ENCODE measurements at regions not wholly inside any gene's neighbourhood (a gene's known extent, or its start where the extent isn't known, plus 50 kb on each side); places are given as distances from the start of the nearest gene placed in this dataset.

DNA sequence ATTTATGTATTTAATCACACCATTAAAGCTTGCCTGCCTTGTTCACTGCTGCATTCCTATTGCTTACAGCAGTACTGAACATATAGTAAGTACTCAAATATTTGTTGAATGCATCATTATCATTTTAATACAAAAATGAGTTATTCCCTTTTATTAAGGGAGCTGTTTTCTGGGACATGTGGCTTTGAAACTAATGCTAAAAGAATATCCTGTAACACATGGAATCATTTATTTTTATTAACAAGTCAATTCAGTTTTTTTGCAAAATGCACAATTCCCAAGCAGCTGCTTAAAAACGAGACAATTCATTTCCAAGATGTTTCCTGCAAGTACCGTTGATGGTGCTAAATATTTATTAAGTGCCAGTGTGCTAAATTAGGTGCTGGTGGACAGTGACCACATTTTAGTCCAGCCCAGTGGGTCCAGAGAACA, 148.3 kb upstream of the NR3C1 start:
- Histone ChIP-seq H3K9me3 (no peaks in the 10 kb centered on the region), H3K4me3 (no peak overlapping the region), H3K36me3 (ENCODE audit: low read depth) (no peaks in the 10 kb centered on the region), H3K4me1 (ENCODE audit: low read depth) (no peaks in the 10 kb centered on the region)
- intact Hi-C loops (cut with DNase I, micrococcal nuclease): loop anchor here in 1 of 2 donors (10.0 kb wide), 1 partner anchor 373 kb away; no protein-coding TSS in a partner anchor
- TF ChIP-seq, protein P1, sequence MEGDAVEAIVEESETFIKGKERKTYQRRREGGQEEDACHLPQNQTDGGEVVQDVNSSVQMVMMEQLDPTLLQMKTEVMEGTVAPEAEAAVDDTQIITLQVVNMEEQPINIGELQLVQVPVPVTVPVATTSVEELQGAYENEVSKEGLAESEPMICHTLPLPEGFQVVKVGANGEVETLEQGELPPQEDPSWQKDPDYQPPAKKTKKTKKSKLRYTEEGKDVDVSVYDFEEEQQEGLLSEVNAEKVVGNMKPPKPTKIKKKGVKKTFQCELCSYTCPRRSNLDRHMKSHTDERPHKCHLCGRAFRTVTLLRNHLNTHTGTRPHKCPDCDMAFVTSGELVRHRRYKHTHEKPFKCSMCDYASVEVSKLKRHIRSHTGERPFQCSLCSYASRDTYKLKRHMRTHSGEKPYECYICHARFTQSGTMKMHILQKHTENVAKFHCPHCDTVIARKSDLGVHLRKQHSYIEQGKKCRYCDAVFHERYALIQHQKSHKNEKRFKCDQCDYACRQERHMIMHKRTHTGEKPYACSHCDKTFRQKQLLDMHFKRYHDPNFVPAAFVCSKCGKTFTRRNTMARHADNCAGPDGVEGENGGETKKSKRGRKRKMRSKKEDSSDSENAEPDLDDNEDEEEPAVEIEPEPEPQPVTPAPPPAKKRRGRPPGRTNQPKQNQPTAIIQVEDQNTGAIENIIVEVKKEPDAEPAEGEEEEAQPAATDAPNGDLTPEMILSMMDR (IDR thresholded peaks at IDR 0.05): no peak
- DNase-seq (no peak), ATAC-seq (no peak)

DNA sequence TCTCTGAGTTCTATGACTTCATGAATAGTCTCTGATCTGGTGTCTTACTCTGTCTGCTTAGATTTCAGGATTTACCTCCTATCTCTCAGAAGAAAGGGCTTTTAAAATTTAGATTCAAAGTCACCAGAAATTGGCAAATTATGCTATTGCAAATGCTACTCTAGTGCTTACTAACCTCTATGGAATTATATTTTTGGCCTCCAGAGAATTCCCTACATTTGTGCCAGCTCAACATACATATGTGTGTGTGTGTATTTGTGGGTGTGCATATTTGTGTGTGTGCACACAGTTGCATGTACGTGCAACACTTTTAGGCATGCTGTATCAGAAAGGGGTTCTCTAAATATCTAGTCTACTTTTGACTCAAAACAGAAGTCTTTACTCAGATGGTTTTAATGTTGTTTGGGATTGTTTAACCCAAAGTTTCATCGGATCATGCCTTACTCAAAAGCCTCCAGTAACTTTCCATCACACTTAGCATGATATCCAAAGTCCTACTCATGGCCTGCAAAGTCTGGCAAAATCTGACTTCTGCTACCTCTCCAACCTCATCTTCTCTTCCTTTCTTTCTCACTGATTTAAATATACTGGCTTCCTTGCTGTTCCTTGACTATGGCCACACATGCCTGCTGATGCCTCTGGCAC, 147.6 kb upstream of the NR3C1 start:
- H3K4me1 ChIP-seq (ENCODE audit: low read depth): no peaks in the 10 kb centered on the region
- ATAC-seq: no peak
- intact Hi-C loops (cut with DNase I, micrococcal nuclease): loop anchor here in 1 of 2 donors (10.0 kb wide), 1 partner anchor 374 kb away; no protein-coding TSS in a partner anchor

DNA sequence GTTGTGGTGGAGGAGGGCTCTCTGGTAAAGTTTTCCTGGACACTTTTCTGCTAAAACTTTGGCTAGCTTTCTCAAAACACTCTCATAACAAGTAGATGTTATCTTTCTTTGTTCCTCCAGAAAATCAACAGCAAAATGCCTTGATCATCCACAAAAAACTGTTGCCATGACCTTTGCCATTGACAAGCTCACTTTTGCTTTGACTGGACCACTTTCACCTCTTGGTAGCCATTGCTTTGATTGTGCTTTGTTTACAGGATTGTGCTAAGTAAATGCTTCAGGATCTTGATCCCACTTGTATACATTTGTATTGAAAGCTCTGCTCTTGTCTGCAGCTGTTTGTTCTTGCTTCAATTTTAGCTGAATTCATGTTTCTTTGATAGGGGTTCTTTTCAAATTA, 143.9 kb upstream of the NR3C1 start:
- intact Hi-C loops (cut with DNase I, micrococcal nuclease): no loop called here

More for the DNA sequence above, 147.6 kb upstream of the NR3C1 start:
- no peak overlapping the region for H3K4me3 ChIP-seq
- no peaks in the 10 kb centered on the region for H3K36me3 ChIP-seq (ENCODE audit: low read depth)
- TF ChIP-seq, protein P1 (IDR thresholded peaks at IDR 0.05): no peak
- H3K9me3 ChIP-seq: no peaks in the 10 kb centered on the region
- no peak for DNase-seq

DNA sequence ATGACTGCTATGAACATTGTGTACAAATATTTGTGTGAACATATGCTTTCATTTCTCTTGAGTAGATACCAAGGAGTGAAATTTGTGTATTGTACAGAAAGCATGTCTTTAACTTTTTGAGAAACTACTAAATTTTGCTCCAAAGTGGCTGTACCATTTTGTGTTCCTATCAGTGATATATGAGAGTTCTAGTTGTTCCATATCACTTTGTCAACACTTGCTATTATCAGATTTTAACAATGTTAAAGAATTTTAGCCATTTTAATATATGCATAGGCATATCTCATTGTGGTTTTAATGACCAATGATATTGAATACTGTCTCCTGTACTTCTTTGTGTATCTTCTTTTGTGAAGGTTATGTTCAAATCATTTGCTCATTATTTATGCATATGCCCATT, 142.9 kb upstream of the NR3C1 start:
- no peak for ATAC-seq
- intact Hi-C loops (cut with DNase I, micrococcal nuclease): no loop called here
- TF ChIP-seq, protein P1 (IDR thresholded peaks at IDR 0.05): no peak

More for the DNA sequence above, 143.9 kb upstream of the NR3C1 start:
- no peaks in the 10 kb centered on the region for H3K36me3 ChIP-seq (ENCODE audit: low read depth)
- H3K9me3 ChIP-seq: no peaks in the 10 kb centered on the region
- H3K4me3 ChIP-seq: no peak overlapping the region
- DNase-seq (no peak), ATAC-seq (no peak)
- no peaks in the 10 kb centered on the region for H3K4me1 ChIP-seq (ENCODE audit: low read depth)
- TF ChIP-seq, protein P1 (IDR thresholded peaks at IDR 0.05): no peak

DNA sequence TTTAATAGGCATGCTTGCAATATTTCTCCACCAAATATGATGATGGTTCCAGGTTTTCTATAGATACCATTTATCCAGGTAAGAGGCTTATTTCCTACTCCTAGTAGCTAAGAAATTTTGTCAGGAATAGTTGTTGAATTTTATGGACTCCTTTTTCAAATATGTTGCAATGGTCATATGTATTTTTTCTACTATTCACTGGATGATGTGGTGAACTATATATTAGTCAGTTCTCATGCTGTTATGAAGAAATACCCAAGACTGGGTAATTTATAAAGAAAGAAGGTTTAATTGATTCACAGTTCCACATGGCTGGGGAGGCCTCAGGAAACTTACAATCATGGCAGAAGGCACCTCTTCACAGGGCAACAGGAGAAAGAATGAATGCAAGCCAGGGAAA, 141.1 kb upstream of the NR3C1 start:
- no peak for DNase-seq
- ATAC-seq: no peak
- intact Hi-C loops (cut with DNase I, micrococcal nuclease): no loop called here

More for the DNA sequence above, 142.9 kb upstream of the NR3C1 start:
- DNase-seq: no peak
- Histone ChIP-seq H3K4me3 (no peak overlapping the region), H3K9me3 (no peaks in the 10 kb centered on the region), H3K4me1 (ENCODE audit: low read depth) (no peaks in the 10 kb centered on the region), H3K36me3 (ENCODE audit: low read depth) (no peaks in the 10 kb centered on the region)

More for the DNA sequence above, 141.1 kb upstream of the NR3C1 start:
- H3K9me3 ChIP-seq: no peaks in the 10 kb centered on the region
- no peaks in the 10 kb centered on the region for H3K4me1 ChIP-seq (ENCODE audit: low read depth)
- TF ChIP-seq, protein P1 (IDR thresholded peaks at IDR 0.05): no peak
- H3K4me3 ChIP-seq: no peak overlapping the region
- no peaks in the 10 kb centered on the region for H3K36me3 ChIP-seq (ENCODE audit: low read depth)
